ENCODE measurements at regions not wholly inside any gene's neighbourhood (a gene's known extent, or its start where the extent isn't known, plus 50 kb on each side); places are given as distances from the start of the nearest gene placed in this dataset.

- TF ChIP-seq CTCF (IDR thresholded peaks at IDR 0.05; ENCODE audit: low read depth, low read length) = no peak
- in situ Hi-C loops (cut with HindIII; ENCODE audit: low sequenced_read_pairs) = no loop called here
- H3K4me3 ChIP-seq (ENCODE audit: low read depth, low read length) = no peak overlapping the region
- no peak for DNase-seq (ENCODE audit: low read depth, low spot score)
Measured at GRCh38 chr12:65526311-65526710, 247.8 kb downstream of the MSRB3 start.

GRCh38 chr12:65528127-65528526 is 249.6 kb downstream of the MSRB3 start:
- H3K4me3 ChIP-seq (ENCODE audit: low read depth, low read length) = no peak overlapping the region
- no peak for DNase-seq (ENCODE audit: low read depth, low spot score)
- no peak for TF ChIP-seq CTCF (IDR thresholded peaks at IDR 0.05; ENCODE audit: low read depth, low read length)
- in situ Hi-C loops (cut with HindIII; ENCODE audit: low sequenced_read_pairs) = no loop called here

GRCh38 chr12:65529106-65529505 is 250.6 kb downstream of the MSRB3 start:
- no peak for TF ChIP-seq CTCF (IDR thresholded peaks at IDR 0.05; ENCODE audit: low read depth, low read length)
- in situ Hi-C loops (cut with HindIII; ENCODE audit: low sequenced_read_pairs) = no loop called here

GRCh38 chr12:65529771-65530435 is 251.4 kb downstream of the MSRB3 start:
- TF ChIP-seq CTCF (IDR thresholded peaks at IDR 0.05; ENCODE audit: low read depth, low read length) = no peak
- in situ Hi-C loops (cut with HindIII; ENCODE audit: low sequenced_read_pairs) = no loop called here
- DNase-seq (ENCODE audit: low read depth, low spot score) = no peak
- H3K4me3 ChIP-seq (ENCODE audit: low read depth, low read length) = no peak overlapping the region

More at GRCh38 chr12:65529106-65529505, 250.6 kb downstream of the MSRB3 start:
- no peak for DNase-seq (ENCODE audit: low read depth, low spot score)
- no peak overlapping the region for H3K4me3 ChIP-seq (ENCODE audit: low read depth, low read length)

GRCh38 chr12:65532162-65532561 is 253.7 kb downstream of the MSRB3 start:
- in situ Hi-C loops (cut with HindIII; ENCODE audit: low sequenced_read_pairs) = no loop called here
- no peak overlapping the region for H3K4me3 ChIP-seq (ENCODE audit: low read depth, low read length)
- TF ChIP-seq CTCF (IDR thresholded peaks at IDR 0.05; ENCODE audit: low read depth, low read length) = no peak
- peak; percentile 57 for DNase-seq (ENCODE audit: low read depth, low spot score)

GRCh38 chr12:65532764-65533163 is 254.3 kb downstream of the MSRB3 start:
- peak; percentile 94 for DNase-seq (ENCODE audit: low read depth, low spot score)
- no peak overlapping the region for H3K4me3 ChIP-seq (ENCODE audit: low read depth, low read length)
- in situ Hi-C loops (cut with HindIII; ENCODE audit: low sequenced_read_pairs) = no loop called here
- no peak for TF ChIP-seq CTCF (IDR thresholded peaks at IDR 0.05; ENCODE audit: low read depth, low read length)
